Testis (tissue), 2 donors: ENCODE measurements at regions not wholly inside any gene's neighbourhood (a gene's known extent, or its start where the extent isn't known, plus 50 kb on each side); places are given as distances from the start of the nearest gene placed in this dataset.

ENCODE experiments used
- DNase-seq: peaks from one replicate; pipeline ENCODE4 v3.0.0-alpha.2; 2019
- H3K27ac ChIP-seq, 2 donors: fragments of 200-600 bp; sonication (generic); one replicate each; pipeline ENCODE4 v1.5.1; 2019
- H3K27me3 ChIP-seq: fragments of 200-600 bp; sonication (generic); one replicate; pipeline ENCODE4 v1.5.1; 2019
- H3K36me3 ChIP-seq: fragments of 200-600 bp; sonication (generic); one replicate; pipeline ENCODE4 v1.5.1; 2017; ENCODE audit warnings: low read depth; ENCODE audit errors: missing control alignments
- H3K4me1 ChIP-seq: fragments of 200-600 bp; sonication (generic); one replicate; pipeline ENCODE4 v1.5.1; 2019
- H3K4me3 ChIP-seq, 2 donors: fragments of 200-600 bp; sonication (generic); one replicate each; pipeline ENCODE4 v1.5.1; 2017 to 2019
- H3K9me3 ChIP-seq: fragments of 200-600 bp; sonication (generic); one replicate; pipeline ENCODE4 v1.5.1; 2017
- POLR2A ChIP-seq: fragments of 450-650 bp; IDR thresholded peaks from one replicate; pipeline ENCODE4 v1.6.1; 2017; ENCODE audit warnings: antibody characterized with exemption, mild to moderate bottlenecking, moderate library complexity
- whole genome bisulfite sequencing, 2 donors: methylation state at CpG; one replicate each; pipeline ENCODE4 v1.1.5; 2018; 5-methylcytosine and 5-hydroxymethylcytosine counted together
- intact Hi-C: fragments of 100-400 bp; cut with DNase I; formaldehyde crosslinking; loops from one replicate; pipeline ENCODE4 v1.15.1; 2023; ENCODE audit warnings: low total_unique reads
- TF ChIP-seq, protein P1 (sequence below), 3 experiments: fragments of 450-650 bp in 2 of 3; fragments of 200-600 bp in 1 of 3; sonication (generic) in 1 of 3; IDR thresholded peaks; one replicate each; pipeline ENCODE4 v1.5.1; 2016 to 2019; ENCODE audit warnings: antibody characterized with exemption in 3 of 3, mild to moderate bottlenecking in 2 of 3, moderate library complexity in 1 of 3

DNA sequence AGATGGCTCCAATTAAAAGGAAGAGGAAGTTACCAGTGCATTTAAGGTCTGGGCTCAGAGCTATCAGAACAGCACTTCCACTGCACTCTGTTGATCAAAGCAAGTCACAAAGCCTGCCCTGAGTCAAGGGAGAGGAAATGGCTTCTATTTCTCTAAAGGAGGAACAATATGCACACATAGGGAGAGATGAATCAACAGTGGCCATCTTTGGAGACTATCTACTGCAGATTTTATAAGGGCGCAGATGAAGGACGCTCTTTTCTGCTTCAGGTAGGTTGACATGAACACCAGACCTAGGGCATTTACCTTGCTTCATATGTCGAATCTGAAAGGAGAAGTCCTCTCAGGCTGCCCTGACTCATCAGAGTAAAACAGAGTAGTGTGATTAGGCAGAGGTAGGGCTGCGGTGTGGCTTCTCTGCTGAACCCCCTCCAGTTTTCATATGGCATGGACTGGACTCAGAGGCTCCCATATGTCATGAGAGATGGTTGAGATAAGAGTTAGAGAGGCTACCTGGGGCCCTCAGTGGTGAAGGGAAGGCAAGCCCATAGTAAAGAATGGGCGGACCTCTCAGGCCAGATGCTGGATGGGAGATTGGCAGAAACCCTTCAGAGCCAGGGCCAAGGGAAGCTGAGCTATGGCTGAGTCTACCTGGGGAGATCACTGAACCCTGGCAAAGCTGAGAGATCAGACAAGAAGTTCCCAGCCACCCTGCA, 84.4 kb downstream of the ARF6 start:
- Histone ChIP-seq H3K27ac (peak overlapping the region; percentile 67 to 81), H3K4me3 (no peak overlapping the region), H3K27me3 (no peaks in the 10 kb centered on the region), H3K9me3 (no peaks in the 10 kb centered on the region), H3K4me1 (peaks cover 71% of the 10 kb centered on the region), H3K36me3 (no peaks in the 10 kb centered on the region)
- 81 to 91% methylated on average over 5 of the region's 5 CpGs for WGBS, 2 donors
- intact Hi-C loops = loop anchor here (10.0 kb wide), 1 partner anchor 82 kb away; the partner anchor contains the start of gene ARF6
- TF ChIP-seq POLR2A = no peak
- TF ChIP-seq, protein P1, sequence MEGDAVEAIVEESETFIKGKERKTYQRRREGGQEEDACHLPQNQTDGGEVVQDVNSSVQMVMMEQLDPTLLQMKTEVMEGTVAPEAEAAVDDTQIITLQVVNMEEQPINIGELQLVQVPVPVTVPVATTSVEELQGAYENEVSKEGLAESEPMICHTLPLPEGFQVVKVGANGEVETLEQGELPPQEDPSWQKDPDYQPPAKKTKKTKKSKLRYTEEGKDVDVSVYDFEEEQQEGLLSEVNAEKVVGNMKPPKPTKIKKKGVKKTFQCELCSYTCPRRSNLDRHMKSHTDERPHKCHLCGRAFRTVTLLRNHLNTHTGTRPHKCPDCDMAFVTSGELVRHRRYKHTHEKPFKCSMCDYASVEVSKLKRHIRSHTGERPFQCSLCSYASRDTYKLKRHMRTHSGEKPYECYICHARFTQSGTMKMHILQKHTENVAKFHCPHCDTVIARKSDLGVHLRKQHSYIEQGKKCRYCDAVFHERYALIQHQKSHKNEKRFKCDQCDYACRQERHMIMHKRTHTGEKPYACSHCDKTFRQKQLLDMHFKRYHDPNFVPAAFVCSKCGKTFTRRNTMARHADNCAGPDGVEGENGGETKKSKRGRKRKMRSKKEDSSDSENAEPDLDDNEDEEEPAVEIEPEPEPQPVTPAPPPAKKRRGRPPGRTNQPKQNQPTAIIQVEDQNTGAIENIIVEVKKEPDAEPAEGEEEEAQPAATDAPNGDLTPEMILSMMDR (IDR thresholded peaks at IDR 0.05) = no peak
- no peak for DNase-seq

DNA sequence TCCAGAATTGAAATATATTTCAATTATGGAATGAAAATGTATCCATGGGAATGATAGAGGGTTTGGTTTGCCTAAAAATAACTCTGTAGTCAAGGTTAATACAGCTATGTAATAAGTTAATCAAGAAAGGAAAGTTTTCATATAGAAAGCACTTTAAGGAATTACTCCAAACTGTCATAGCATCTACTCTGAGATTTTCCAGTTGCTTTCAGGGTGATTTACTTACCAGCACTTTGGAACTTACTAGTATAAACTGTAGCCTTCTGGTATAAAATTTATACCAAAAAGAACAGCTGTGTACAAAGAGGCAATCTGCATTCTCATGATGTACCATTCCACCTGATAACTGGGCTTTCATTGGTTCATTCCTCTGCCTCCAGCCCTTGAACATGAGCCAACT, 87.1 kb downstream of the ARF6 start:
- TF ChIP-seq, protein P1 (IDR thresholded peaks at IDR 0.05) = no peak
- intact Hi-C loops = no loop called here
- H3K27ac ChIP-seq = peak overlapping the region; percentile 53 to 77
- no peaks in the 10 kb centered on the region for H3K9me3 ChIP-seq
- no peak for DNase-seq
- H3K4me1 ChIP-seq = peaks cover 44% of the 10 kb centered on the region
- no peak overlapping the region for H3K4me3 ChIP-seq
- no peaks in the 10 kb centered on the region for H3K27me3 ChIP-seq
- H3K36me3 ChIP-seq = no peaks in the 10 kb centered on the region

GRCh38 chr14:49982082-49982481, 89.2 kb downstream of the ARF6 start:
- H3K9me3 ChIP-seq = no peaks in the 10 kb centered on the region
- peak overlapping the region; percentile 53 to 77 for H3K27ac ChIP-seq
- WGBS, 2 donors = 51 to 74% methylated on average over 7 of the region's 7 CpGs
- TF ChIP-seq, protein P1 (IDR thresholded peaks at IDR 0.05) = no peak
- TF ChIP-seq POLR2A = no peak
- no peaks in the 10 kb centered on the region for H3K27me3 ChIP-seq
- intact Hi-C loops = no loop called here
- no peak overlapping the region for H3K4me3 ChIP-seq
- H3K4me1 ChIP-seq = peaks cover 34% of the 10 kb centered on the region
- H3K36me3 ChIP-seq = no peaks in the 10 kb centered on the region
- no peak for DNase-seq

GRCh38 chr14:49982501-49982951, 89.6 kb downstream of the ARF6 start:
- H3K4me3 ChIP-seq = no peak overlapping the region
- peak overlapping the region; percentile 53 to 77 for H3K27ac ChIP-seq
- 38 to 55% methylated on average over 9 of the region's 9 CpGs for WGBS, 2 donors
- no peaks in the 10 kb centered on the region for H3K36me3 ChIP-seq
- no peaks in the 10 kb centered on the region for H3K9me3 ChIP-seq
- no peak for TF ChIP-seq POLR2A
- TF ChIP-seq, protein P1 (IDR thresholded peaks at IDR 0.05) = no peak
- intact Hi-C loops = no loop called here
- DNase-seq = no peak
- peaks cover 35% of the 10 kb centered on the region for H3K4me1 ChIP-seq
- H3K27me3 ChIP-seq = no peaks in the 10 kb centered on the region

- Histone ChIP-seq H3K36me3 (no peaks in the 10 kb centered on the region), H3K27ac (no peak overlapping the region), H3K4me3 (no peak overlapping the region), H3K9me3 (no peaks in the 10 kb centered on the region), H3K27me3 (no peaks in the 10 kb centered on the region), H3K4me1 (peaks cover 49% of the 10 kb centered on the region)
- no peak for DNase-seq
- intact Hi-C loops = no loop called here
- 88 to 97% methylated on average over 2 of the region's 2 CpGs for WGBS, 2 donors
- TF ChIP-seq, protein P1 (IDR thresholded peaks at IDR 0.05) = no peak
- no peak for TF ChIP-seq POLR2A
Observed at GRCh38 chr14:49984424-49984823, 91.5 kb downstream of the ARF6 start.
